Stimulated activated naive B cell treated with anti-CD40 and anti-IgM and Interleukin-4, amounts not matched to agents 10 μg/mL and 1 μg/mL and 100 μg/mL, for 72 hours (primary cell): ENCODE measurements at regions not wholly inside any gene's neighbourhood (a gene's known extent, or its start where the extent isn't known, plus 50 kb on each side); places are given as distances from the start of the nearest gene placed in this dataset.
"Not testable (repeated sequence)": the region's sequence is repeated elsewhere in the genome, so short reads cannot be mapped to it uniquely, and the experiment has no call there.

Source experiments
- ATAC-seq, 2 donors: fragments of 150-1000 bp; cut with Tn5 transposase; replicated peaks; 2 replicates each; pipeline ENCODE4 v1.10.0; 2021; ENCODE audit warnings: moderate library complexity in 1 of 2
- DNase-seq: peaks from one replicate; pipeline ENCODE4 v3.0.0; 2021
- H3K27ac Mint-ChIP-seq: one replicate; pipeline ENCODE4 v1.8.0; 2022; ENCODE audit warnings: mild to moderate bottlenecking, mixed read lengths
- H3K27me3 Mint-ChIP-seq, 2 donors: one replicate each; pipeline ENCODE4 v1.8.0; 2022; ENCODE audit warnings: mixed read lengths in 2 of 2
- H3K36me3 Mint-ChIP-seq, 2 donors: one replicate each; pipeline ENCODE4 v1.8.0; 2022; ENCODE audit warnings: mixed read lengths in 2 of 2, mild to moderate bottlenecking in 1 of 2
- H3K4me1 Mint-ChIP-seq, 2 donors: one replicate each; pipeline ENCODE4 v1.8.0; 2022; ENCODE audit warnings: mixed read lengths in 2 of 2, mild to moderate bottlenecking in 1 of 2
- H3K4me3 Mint-ChIP-seq, 2 donors: one replicate each; pipeline ENCODE4 v1.8.0; 2022; ENCODE audit warnings: mild to moderate bottlenecking in 2 of 2, mixed read lengths in 2 of 2, moderate library complexity in 1 of 2
- H3K9me3 Mint-ChIP-seq, 2 donors: one replicate each; pipeline ENCODE4 v1.8.0; 2022; ENCODE audit warnings: mixed read lengths in 2 of 2, mild to moderate bottlenecking in 1 of 2

- DNase-seq (no peak), ATAC-seq (no peak)
- Mint-ChIP-seq H3K36me3 (no peaks in the 10 kb centered on the region), H3K4me1 (peaks cover 4 to 5% of the 10 kb centered on the region in 2 donors), H3K9me3 (no peaks in the 10 kb centered on the region), H3K4me3 (no peak overlapping the region), H3K27me3 (no peaks in the 10 kb centered on the region), H3K27ac (peak overlapping the region; percentile 7)
Observed at GRCh38 chr3:16768956-16769355, 115.8 kb upstream of the PLCL2 start.

- Mint-ChIP-seq H3K27ac (no peak overlapping the region), H3K9me3 (no peaks in the 10 kb centered on the region), H3K4me1 (peaks cover 4 to 5% of the 10 kb centered on the region in 2 donors), H3K4me3 (no peak overlapping the region), H3K36me3 (no peaks in the 10 kb centered on the region), H3K27me3 (peaks cover 0 to under 1% of the 10 kb centered on the region in 2 donors)
- DNase-seq, result no peak
- no peak for ATAC-seq
Observed at GRCh38 chr3:16769525-16769924, 115.2 kb upstream of the PLCL2 start.

DNA sequence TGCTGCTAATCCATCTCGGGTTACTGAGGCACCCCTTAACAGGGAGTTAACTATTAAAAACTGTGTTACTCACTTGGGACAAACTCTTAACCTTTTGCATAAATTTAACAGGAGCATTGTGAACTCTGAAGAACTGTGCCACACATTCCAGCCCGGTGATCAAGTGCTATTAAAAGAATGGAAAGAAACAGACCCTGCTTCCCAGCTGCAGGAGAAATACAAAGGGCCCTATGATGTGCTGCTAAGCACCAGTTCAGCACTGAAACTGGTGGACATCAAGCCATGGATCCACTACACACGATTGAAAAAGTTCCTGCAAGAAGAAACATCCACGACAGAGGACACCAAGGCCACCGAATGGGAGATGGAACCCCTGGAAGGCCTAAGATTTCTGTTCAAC, 114.7 kb upstream of the PLCL2 start:
- H3K36me3 Mint-ChIP-seq, result no peaks in the 10 kb centered on the region
- no peak overlapping the region for H3K4me3 Mint-ChIP-seq
- ATAC-seq, result no peak
- H3K27ac Mint-ChIP-seq, result no peak overlapping the region
- H3K9me3 Mint-ChIP-seq, result no peaks in the 10 kb centered on the region
- H3K27me3 Mint-ChIP-seq, result peaks cover 0 to 3% of the 10 kb centered on the region in 2 donors
- no peak for DNase-seq
- H3K4me1 Mint-ChIP-seq, result peaks cover 4 to 5% of the 10 kb centered on the region in 2 donors

DNA sequence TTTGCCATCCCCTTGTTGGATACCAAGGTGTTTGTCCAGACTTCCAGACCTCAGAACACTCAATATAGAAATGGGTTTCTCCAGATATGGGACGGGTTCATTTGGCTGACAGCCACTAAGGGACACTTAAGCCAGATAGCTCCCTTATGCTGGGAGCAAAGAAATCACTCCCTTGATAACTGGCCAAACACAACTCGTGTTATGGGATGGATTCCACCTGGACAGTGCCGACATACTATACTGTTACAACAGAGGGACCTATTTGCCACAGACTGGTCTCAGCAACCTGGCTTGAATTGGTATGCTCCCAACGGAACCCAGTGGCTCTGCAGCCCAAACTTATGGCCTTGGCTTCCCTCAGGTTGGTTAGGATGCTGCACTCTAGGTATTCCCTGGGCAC, 114.0 kb upstream of the PLCL2 start:
- Mint-ChIP-seq H3K4me3 (no peak overlapping the region), H3K4me1 (peaks cover 1 to 2% of the 10 kb centered on the region in 2 donors)
- ATAC-seq, result no peak

DNA sequence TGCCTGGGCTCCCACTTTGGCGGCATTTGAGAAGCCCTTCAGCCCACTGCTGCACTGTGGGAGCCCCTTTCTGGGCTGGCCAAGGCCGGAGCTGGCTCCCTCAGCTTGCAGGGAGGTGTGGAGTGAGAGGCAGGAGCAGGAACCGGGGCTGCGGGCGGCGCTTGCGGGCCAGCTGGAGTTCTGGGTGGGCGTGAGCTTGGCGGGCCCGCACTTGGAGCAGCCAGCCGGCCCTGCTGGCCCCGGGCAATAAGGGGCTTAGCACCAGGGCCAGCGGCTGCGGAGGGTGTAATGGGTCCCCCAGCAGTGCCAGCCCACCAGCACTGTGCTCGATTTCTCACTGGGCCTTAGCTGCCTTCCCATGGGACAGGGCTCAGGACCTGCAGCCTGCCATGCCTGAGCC, 111.2 kb upstream of the PLCL2 start:
- not testable (repeated sequence) for ATAC-seq, H3K27ac Mint-ChIP-seq, H3K36me3 Mint-ChIP-seq, H3K4me1 Mint-ChIP-seq, DNase-seq, H3K27me3 Mint-ChIP-seq, H3K4me3 Mint-ChIP-seq, H3K9me3 Mint-ChIP-seq

More for the DNA sequence above, 114.0 kb upstream of the PLCL2 start:
- H3K27ac Mint-ChIP-seq, result no peak overlapping the region
- H3K9me3 Mint-ChIP-seq, result no peaks in the 10 kb centered on the region
- DNase-seq, result no peak
- no peaks in the 10 kb centered on the region for H3K36me3 Mint-ChIP-seq
- H3K27me3 Mint-ChIP-seq, result peaks cover 0 to 3% of the 10 kb centered on the region in 2 donors

GRCh38 chr3:16774536-16774935, 110.2 kb upstream of the PLCL2 start:
- ATAC-seq, DNase-seq, H3K4me1 Mint-ChIP-seq, H3K9me3 Mint-ChIP-seq, H3K27me3 Mint-ChIP-seq, H3K4me3 Mint-ChIP-seq, H3K27ac Mint-ChIP-seq, H3K36me3 Mint-ChIP-seq: not testable (repeated sequence)

DNA sequence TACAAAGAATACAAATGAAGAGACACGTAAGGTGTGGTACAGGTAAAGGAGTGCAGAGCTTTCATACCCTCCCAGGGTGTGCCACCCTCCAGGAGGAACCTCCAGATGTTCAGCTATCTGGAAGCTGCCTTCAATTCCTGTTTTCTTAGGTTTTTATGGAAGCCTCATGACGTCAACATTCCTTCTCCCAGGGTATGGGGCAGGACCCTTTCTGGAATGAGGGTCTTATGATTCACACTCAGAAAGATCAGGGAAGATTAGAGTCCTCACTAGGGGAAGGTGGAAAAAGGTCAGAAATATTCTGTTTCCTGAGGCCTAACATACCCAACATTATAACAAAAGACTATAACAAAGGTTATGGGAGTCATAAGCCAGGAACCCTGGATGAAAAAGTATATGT, 99.8 kb upstream of the PLCL2 start:
- H3K27me3 Mint-ChIP-seq, result no peaks in the 10 kb centered on the region

GRCh38 chr3:16785465-16785864, 99.3 kb upstream of the PLCL2 start:
- Mint-ChIP-seq H3K27me3 (no peaks in the 10 kb centered on the region), H3K36me3 (peaks cover 0 to 3% of the 10 kb centered on the region in 2 donors), H3K4me3 (no peak overlapping the region), H3K27ac (no peak overlapping the region), H3K4me1 (peaks cover 11 to 23% of the 10 kb centered on the region in 2 donors), H3K9me3 (peaks cover 3 to 5% of the 10 kb centered on the region in 2 donors)
- no peak for DNase-seq
- no peak for ATAC-seq

More for the DNA sequence above, 99.8 kb upstream of the PLCL2 start:
- ATAC-seq, result no peak
- H3K4me3 Mint-ChIP-seq, result no peak overlapping the region
- peaks cover 0 to 3% of the 10 kb centered on the region in 2 donors for H3K36me3 Mint-ChIP-seq
- H3K27ac Mint-ChIP-seq, result no peak overlapping the region
- peaks cover 3 to 8% of the 10 kb centered on the region in 2 donors for H3K9me3 Mint-ChIP-seq
- H3K4me1 Mint-ChIP-seq, result peaks cover 11 to 18% of the 10 kb centered on the region in 2 donors
- no peak for DNase-seq

DNA sequence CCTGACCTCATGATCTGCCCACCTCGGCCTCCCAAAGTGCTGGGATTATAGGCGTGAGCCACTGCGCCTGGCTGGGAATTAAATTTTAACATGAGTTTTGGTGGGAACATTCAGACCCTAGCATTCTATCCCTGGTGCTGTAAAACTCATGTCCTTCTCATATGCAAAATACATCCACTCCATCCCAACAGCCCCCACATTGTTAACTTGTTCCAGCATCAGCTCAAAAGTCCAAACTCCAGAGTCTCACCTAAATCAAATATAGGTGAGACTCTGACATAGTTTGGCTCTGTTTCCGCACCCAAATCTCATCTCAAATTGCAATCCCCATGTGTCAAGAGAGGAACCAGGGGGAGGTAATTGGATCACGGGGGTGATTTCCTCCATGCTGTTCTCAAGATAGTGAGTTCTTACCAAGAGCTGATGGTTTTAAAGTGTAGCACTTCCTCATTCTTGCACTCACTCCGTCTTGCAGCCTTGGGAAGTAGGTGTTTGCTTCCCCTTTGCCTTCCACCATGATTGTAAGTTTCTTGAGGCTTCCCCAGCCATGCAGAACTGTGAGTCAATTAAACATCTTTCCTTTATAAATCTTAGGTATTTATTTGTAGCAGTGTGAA, 96.2 kb upstream of the PLCL2 start:
- Mint-ChIP-seq H3K27ac (peak overlapping the region; percentile 48), H3K27me3 (no peaks in the 10 kb centered on the region), H3K36me3 (peaks cover 0 to 3% of the 10 kb centered on the region in 2 donors), H3K4me3 (no peak overlapping the region), H3K9me3 (peaks cover 3 to 5% of the 10 kb centered on the region in 2 donors), H3K4me1 (peaks cover 17 to 38% of the 10 kb centered on the region in 2 donors)
- DNase-seq, result no peak
- ATAC-seq, result peak; percentile 89 to 94

DNA sequence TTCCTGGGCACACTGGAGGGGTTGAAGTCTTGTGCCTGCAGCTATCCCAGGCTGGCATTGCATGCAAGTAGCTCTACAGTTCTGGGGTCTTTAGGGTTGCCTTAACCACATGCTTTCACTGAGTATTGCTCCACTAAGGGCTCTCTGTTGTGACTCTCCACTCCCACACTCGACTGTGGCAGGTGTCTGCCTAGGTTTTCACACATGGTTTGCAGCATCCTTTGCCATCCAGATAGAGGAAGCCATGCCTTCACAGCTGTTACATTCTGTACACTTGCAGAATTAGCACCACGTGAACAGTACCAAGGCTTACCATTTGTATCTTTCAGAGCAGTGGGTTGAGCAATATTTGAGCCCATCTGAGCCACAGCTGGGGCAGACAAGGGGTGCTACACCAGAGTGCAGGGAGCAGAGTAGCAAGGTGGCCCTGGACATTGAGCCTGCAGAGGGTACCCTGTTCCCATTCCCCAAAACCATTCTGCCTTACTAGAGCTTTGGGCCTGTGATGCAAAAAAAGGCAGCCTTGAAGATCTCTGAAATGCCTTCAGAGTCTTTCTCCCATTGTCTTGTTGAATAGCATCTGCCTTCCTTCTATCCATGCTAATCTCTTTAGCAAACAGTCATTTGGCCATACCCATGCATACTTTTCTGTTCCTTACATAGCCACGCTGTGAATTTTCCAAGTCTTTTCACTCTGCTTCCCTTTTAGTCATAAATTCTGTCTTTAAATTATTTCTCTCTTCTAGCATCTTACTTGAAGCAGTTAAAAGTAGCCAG, 95.2 kb upstream of the PLCL2 start:
- peaks cover 23 to 47% of the 10 kb centered on the region in 2 donors for H3K4me1 Mint-ChIP-seq
- DNase-seq (no peak), ATAC-seq (peak; percentile 26 to 49)
- H3K4me3 Mint-ChIP-seq, result no peak overlapping the region
- no peaks in the 10 kb centered on the region for H3K27me3 Mint-ChIP-seq
- H3K9me3 Mint-ChIP-seq, result peaks cover 3 to 5% of the 10 kb centered on the region in 2 donors
- H3K27ac Mint-ChIP-seq, result no peak overlapping the region
- H3K36me3 Mint-ChIP-seq, result peaks cover 0 to 3% of the 10 kb centered on the region in 2 donors

- H3K36me3 Mint-ChIP-seq, result peaks cover 0 to 3% of the 10 kb centered on the region in 2 donors
- peaks cover 25 to 51% of the 10 kb centered on the region in 2 donors for H3K4me1 Mint-ChIP-seq
- H3K4me3 Mint-ChIP-seq, result no peak overlapping the region
Observed at GRCh38 chr3:16790432-16791400, 94.0 kb upstream of the PLCL2 start.

DNA sequence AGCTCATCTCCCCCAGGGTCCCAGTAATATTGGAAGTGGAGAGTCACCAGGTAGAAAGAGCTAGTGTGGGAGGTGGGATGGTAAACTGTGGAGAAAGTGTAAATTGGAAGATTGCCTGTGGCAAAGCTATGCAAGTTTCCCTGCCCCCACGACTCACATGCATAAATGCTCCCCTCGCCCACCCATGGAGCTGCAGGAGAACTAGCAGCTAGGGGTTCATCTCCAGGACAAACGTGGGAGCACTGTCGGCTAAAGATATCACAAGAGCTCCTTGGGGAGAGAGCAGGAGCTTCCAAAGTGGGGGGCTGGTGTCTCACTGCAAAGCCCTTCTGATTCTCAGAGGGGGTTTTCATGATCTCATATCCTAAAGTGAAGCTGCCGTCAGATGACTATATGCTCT, 91.4 kb upstream of the PLCL2 start:
- Mint-ChIP-seq H3K9me3 (peaks cover 3% of the 10 kb centered on the region in 2 donors), H3K4me3 (no peak overlapping the region), H3K27me3 (no peaks in the 10 kb centered on the region), H3K36me3 (peaks cover 0 to 3% of the 10 kb centered on the region in 2 donors), H3K4me1 (peaks cover 36 to 66% of the 10 kb centered on the region in 2 donors), H3K27ac (no peak overlapping the region)
- ATAC-seq (no peak), DNase-seq (no peak)

More at GRCh38 chr3:16790432-16791400, 94.0 kb upstream of the PLCL2 start:
- Mint-ChIP-seq H3K27me3 (no peaks in the 10 kb centered on the region), H3K9me3 (peaks cover 3 to 5% of the 10 kb centered on the region in 2 donors), H3K27ac (peak overlapping the region; percentile 47)
- ATAC-seq, result peak; percentile 13 to 50
- DNase-seq, result no peak

GRCh38 chr3:16794257-16794656, 90.5 kb upstream of the PLCL2 start:
- Mint-ChIP-seq H3K27ac (no peak overlapping the region), H3K4me1 (peaks cover 30 to 62% of the 10 kb centered on the region in 2 donors), H3K36me3 (no peaks in the 10 kb centered on the region), H3K9me3 (no peaks in the 10 kb centered on the region), H3K27me3 (no peaks in the 10 kb centered on the region), H3K4me3 (no peak overlapping the region)
- no peak for ATAC-seq
- DNase-seq, result no peak

- Mint-ChIP-seq H3K4me1 (peaks cover 36 to 62% of the 10 kb centered on the region in 2 donors), H3K36me3 (no peaks in the 10 kb centered on the region), H3K27me3 (no peaks in the 10 kb centered on the region), H3K9me3 (no peaks in the 10 kb centered on the region), H3K4me3 (no peak overlapping the region), H3K27ac (no peak overlapping the region)
- no peak for DNase-seq
- ATAC-seq, result no peak
Observed at GRCh38 chr3:16795581-16795980, 89.2 kb upstream of the PLCL2 start.
